Fibroblast of villous mesenchyme (primary cell): ENCODE measurements at regions not wholly inside any gene's neighbourhood (a gene's known extent, or its start where the extent isn't known, plus 50 kb on each side); places are given as distances from the start of the nearest gene placed in this dataset.

Experiments used
- DNase-seq: peaks from one replicate; pipeline ENCODE4 v3.0.0-alpha.2; 2010; ENCODE audit warnings: low read depth
- H3K4me3 ChIP-seq: 2 replicates; pipeline ENCODE4 v1.5.1; 2011; ENCODE audit warnings: low read depth, mild to moderate bottlenecking, low read length
- CTCF ChIP-seq: IDR thresholded peaks from 2 replicates; pipeline ENCODE4 v1.5.1; 2012; ENCODE audit warnings: low read depth, mild to moderate bottlenecking, low read length; ENCODE audit not compliant: insufficient read depth

GRCh38 chr4:120329386-120329785 is 262.7 kb upstream of the MAD2L1 start:
- no peak for DNase-seq
- no peak overlapping the region for H3K4me3 ChIP-seq
- no peak for TF ChIP-seq CTCF

- H3K4me3 ChIP-seq = no peak overlapping the region
- TF ChIP-seq CTCF = no peak
- DNase-seq = no peak
These were observed 260.6 kb upstream of the MAD2L1 start for GRCh38 chr4:120327276-120327675.

GRCh38 chr4:120319046-120319767 is 252.6 kb upstream of the MAD2L1 start:
- TF ChIP-seq CTCF = no peak
- peak; percentile 26 for DNase-seq
- no peak overlapping the region for H3K4me3 ChIP-seq

GRCh38 chr4:120318196-120318846 is 251.7 kb upstream of the MAD2L1 start:
- DNase-seq = peak; percentile 52
- TF ChIP-seq CTCF = no peak
- no peak overlapping the region for H3K4me3 ChIP-seq

GRCh38 chr4:120317713-120318112 is 251.1 kb upstream of the MAD2L1 start:
- TF ChIP-seq CTCF = no peak
- no peak overlapping the region for H3K4me3 ChIP-seq
- no peak for DNase-seq

GRCh38 chr4:120316416-120316815 is 249.8 kb upstream of the MAD2L1 start:
- DNase-seq = no peak
- no peak for TF ChIP-seq CTCF
- H3K4me3 ChIP-seq = no peak overlapping the region
